ENCODE measurements at regions not wholly inside any gene's neighbourhood (a gene's known extent, or its start where the extent isn't known, plus 50 kb on each side); places are given as distances from the start of the nearest gene placed in this dataset.

DNA sequence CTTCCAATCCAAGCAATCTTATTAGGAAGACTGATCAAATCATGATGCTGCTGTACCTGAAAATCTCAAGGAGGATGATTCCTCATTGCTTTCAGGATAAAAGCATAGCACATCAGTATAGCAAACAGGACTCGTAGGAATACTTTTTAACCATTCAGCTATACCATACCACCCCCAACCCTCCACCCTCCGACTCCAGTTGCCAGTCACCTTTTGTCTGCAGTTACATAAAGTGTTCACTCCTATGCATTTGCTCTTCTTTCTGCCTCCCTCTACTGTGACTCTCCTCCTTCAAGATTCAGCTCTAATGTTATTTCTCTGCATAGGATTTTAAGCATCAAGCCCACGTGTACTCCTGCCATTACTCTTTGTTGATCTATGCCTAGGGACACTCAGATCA lies 124.7 kb upstream of the KCNQ5 start:
- ATAC-seq: no peak
- Histone ChIP-seq H3K9me3 (ENCODE audit: control insufficient read depth, low read length) (no peaks in the 10 kb centered on the region), H3K4me3 (ENCODE audit: low read length) (no peak overlapping the region), H3K4me1 (ENCODE audit: control insufficient read depth, insufficient read depth, low read length) (no peaks in the 10 kb centered on the region), H3K27ac (ENCODE audit: low read length) (no peak overlapping the region), H3K27me3 (ENCODE audit: control insufficient read depth, insufficient read depth) (no peaks in the 10 kb centered on the region)
- DNase-seq: no peak
- intact Hi-C loops (cut with DNase I): no loop called here
- 57% methylated on average over 3 of the region's 3 CpGs for WGBS

DNA sequence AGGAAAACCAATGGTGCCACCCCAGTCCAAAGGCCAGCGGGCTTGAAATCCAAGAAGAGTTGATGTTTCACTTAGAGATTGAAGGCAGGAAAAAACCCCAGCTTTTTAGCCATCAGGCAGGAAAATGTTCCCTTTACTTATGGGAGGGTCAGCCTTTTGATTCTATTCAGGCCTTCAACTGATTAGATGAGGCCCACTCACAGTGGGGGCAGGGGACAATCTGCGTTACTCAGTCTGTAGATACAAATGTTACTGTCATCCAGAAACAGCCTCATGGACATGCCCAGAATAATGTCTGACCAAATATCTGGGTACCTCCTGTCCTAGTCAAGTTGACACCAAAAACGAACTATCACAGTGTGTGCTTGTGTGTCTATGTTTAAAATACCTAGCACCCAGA lies 121.2 kb upstream of the KCNQ5 start:
- Histone ChIP-seq H3K27me3 (ENCODE audit: control insufficient read depth, insufficient read depth) (no peaks in the 10 kb centered on the region), H3K9me3 (ENCODE audit: control insufficient read depth, low read length) (no peaks in the 10 kb centered on the region), H3K4me1 (ENCODE audit: control insufficient read depth, insufficient read depth, low read length) (no peaks in the 10 kb centered on the region), H3K4me3 (ENCODE audit: low read length) (no peak overlapping the region), H3K27ac (ENCODE audit: low read length) (no peak overlapping the region)
- 83% methylated on average over 3 of the region's 3 CpGs for WGBS
- DNase-seq (no peak), ATAC-seq (no peak)
- intact Hi-C loops (cut with DNase I): no loop called here

DNA sequence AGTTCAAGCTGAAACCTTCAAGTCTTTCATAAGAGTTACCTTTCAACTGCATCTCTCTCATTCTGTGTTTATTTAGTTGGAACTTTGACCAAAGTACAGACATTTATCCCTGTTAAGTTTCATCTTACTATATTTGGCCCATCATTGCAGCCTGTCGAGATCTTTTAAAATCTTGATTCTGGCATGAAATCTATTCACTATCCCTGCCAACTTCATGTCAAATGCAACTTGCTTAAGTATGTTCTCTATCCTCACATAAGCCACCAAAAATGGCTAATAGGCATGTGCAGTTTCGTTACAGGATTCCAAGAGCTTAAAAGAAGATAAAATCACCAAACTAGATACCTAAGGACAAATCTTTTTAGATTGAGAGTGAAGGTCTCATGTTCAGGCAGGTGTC lies 117.5 kb upstream of the KCNQ5 start:
- DNase-seq (no peak), ATAC-seq (no peak)
- Histone ChIP-seq H3K9me3 (ENCODE audit: control insufficient read depth, low read length) (no peaks in the 10 kb centered on the region), H3K27ac (ENCODE audit: low read length) (no peak overlapping the region), H3K27me3 (ENCODE audit: control insufficient read depth, insufficient read depth) (no peaks in the 10 kb centered on the region), H3K4me1 (ENCODE audit: control insufficient read depth, insufficient read depth, low read length) (no peaks in the 10 kb centered on the region), H3K4me3 (ENCODE audit: low read length) (no peak overlapping the region)
- WGBS: 40% methylated on average over 2 of the region's 2 CpGs
- intact Hi-C loops (cut with DNase I): no loop called here

DNA sequence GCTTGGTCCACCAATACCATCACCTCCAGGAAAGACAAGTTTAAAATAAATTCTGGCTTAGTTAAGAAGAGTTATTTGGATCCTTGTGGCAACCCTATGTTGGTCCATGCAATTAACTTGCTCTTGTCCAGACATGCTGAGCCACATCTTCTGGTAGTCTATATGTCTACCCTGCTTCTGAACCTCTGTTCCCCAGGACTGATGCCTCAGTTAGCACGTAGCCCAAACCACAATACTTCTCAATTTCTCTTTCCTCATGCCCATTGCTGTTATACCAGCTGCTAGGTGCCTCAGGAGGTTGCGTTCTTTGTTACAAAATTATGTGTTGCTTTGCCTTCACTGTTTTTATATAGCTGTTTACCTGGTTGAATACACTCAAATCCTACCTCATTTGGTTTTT lies 116.4 kb upstream of the KCNQ5 start:
- intact Hi-C loops (cut with DNase I): no loop called here
- Histone ChIP-seq H3K9me3 (ENCODE audit: control insufficient read depth, low read length) (no peaks in the 10 kb centered on the region), H3K4me1 (ENCODE audit: control insufficient read depth, insufficient read depth, low read length) (no peaks in the 10 kb centered on the region), H3K27ac (ENCODE audit: low read length) (no peak overlapping the region), H3K27me3 (ENCODE audit: control insufficient read depth, insufficient read depth) (no peaks in the 10 kb centered on the region), H3K4me3 (ENCODE audit: low read length) (no peak overlapping the region)
- no peak for DNase-seq
- ATAC-seq: no peak
- 77% methylated on average over 2 of the region's 2 CpGs for WGBS

DNA sequence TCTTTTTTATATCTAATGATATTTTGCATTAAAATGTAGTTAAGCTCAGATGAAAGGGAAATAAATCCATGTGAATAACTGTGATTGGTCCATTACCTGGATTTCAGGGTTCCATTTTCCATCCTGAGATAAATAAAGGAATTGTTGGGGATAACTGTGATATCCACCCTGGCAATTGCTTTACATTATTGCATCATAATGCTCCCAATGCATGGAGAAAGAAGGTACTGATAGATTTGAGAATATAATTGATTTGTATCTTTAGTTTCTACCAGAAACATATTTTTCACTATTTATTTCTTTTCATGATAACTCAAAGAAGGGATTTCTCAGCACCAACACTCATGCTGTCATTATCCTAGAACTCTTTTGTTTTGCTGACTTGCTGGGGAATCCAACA lies 102.0 kb upstream of the KCNQ5 start:
- no peak for ATAC-seq
- no peak for DNase-seq
- intact Hi-C loops (cut with DNase I): no loop called here
- H3K27me3 ChIP-seq (ENCODE audit: control insufficient read depth, insufficient read depth): no peaks in the 10 kb centered on the region
- H3K9me3 ChIP-seq (ENCODE audit: control insufficient read depth, low read length): no peaks in the 10 kb centered on the region
- H3K4me3 ChIP-seq (ENCODE audit: low read length): no peak overlapping the region
- no peak overlapping the region for H3K27ac ChIP-seq (ENCODE audit: low read length)
- H3K4me1 ChIP-seq (ENCODE audit: control insufficient read depth, insufficient read depth, low read length): no peaks in the 10 kb centered on the region

DNA sequence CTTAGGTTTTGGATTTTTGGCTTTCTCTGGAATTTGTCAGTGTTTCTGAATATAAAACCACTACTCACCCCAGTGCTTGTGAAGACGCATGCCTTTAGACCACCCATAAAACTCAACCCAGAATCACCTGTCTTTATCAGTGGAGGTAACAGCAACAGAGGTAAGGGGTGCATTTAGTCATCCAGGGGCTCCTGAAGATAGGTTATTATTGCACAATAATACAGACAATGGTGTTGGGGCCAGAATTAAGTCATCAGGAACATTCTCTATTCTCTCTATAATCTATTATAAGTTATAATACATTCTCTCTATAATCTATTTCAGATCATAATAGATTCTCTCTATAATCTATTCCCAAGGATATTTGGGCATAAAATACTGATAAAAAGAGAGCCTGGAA lies 100.2 kb upstream of the KCNQ5 start:
- no peaks in the 10 kb centered on the region for H3K4me1 ChIP-seq (ENCODE audit: control insufficient read depth, insufficient read depth, low read length)
- intact Hi-C loops (cut with DNase I): no loop called here
- ATAC-seq: no peak
- no peak overlapping the region for H3K27ac ChIP-seq (ENCODE audit: low read length)
- no peak for DNase-seq
- 83% methylated on average over 1 of the region's 1 CpG for WGBS
- no peak overlapping the region for H3K4me3 ChIP-seq (ENCODE audit: low read length)
- H3K9me3 ChIP-seq (ENCODE audit: control insufficient read depth, low read length): no peaks in the 10 kb centered on the region
- H3K27me3 ChIP-seq (ENCODE audit: control insufficient read depth, insufficient read depth): no peaks in the 10 kb centered on the region

DNA sequence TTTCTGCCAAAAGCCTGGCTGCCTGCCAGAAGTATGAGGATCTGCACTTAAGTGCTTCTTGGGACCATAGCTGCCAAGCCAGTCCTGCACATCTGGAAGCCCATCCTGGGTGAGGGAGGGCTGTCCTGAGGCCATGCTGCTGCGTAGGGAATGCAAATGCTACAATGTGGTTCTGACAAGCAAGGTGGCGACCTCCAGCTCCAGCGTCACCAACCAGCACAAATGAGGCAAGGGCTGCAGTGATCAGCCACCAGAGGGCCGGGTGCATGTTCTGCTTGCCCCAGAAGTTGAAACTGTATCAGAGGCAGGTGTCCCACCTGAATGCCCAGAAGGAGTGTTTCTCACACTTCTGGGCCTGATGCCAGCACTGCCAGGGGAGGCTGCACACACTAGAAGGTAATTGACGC lies 99.1 kb upstream of the KCNQ5 start:
- Histone ChIP-seq H3K4me1 (ENCODE audit: control insufficient read depth, insufficient read depth, low read length) (no peaks in the 10 kb centered on the region), H3K27ac (ENCODE audit: low read length) (no peak overlapping the region), H3K27me3 (ENCODE audit: control insufficient read depth, insufficient read depth) (no peaks in the 10 kb centered on the region), H3K4me3 (ENCODE audit: low read length) (no peak overlapping the region), H3K9me3 (ENCODE audit: control insufficient read depth, low read length) (no peaks in the 10 kb centered on the region)
- DNase-seq (no peak), ATAC-seq (no peak)
- intact Hi-C loops (cut with DNase I): no loop called here
- 63% methylated on average over 5 of the region's 5 CpGs for WGBS

DNA sequence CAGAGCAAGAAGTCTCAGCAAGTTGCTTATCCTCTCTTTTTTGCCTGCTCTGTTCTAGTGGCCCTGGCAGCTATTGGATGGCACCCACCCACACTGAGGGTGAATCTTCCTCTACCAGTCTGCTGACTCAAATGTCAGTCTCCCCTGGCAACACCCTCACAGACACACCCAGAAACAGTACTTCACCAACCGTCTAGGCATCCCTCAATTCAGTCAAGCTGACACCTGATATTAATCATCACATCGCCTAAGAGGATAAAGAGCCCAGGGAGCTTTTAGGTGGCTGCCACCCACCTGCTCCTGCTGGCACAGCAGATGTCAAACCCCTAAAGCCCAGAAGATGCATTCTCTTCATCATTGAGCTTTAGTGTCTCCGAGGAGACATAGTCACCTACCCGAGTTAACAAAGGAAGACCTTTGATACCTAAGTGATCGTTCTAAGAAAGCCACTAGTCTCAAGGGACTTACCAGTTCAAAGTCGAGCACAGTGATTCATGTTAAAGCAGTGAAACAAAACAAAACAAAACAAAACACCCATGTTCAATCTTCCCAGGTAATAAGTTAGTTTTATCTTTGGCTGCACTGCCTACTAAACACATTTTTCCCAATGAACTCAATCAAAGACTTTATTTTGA lies 97.7 kb upstream of the KCNQ5 start:
- Histone ChIP-seq H3K27ac (ENCODE audit: low read length) (no peak overlapping the region), H3K4me1 (ENCODE audit: control insufficient read depth, insufficient read depth, low read length) (no peaks in the 10 kb centered on the region), H3K27me3 (ENCODE audit: control insufficient read depth, insufficient read depth) (no peaks in the 10 kb centered on the region), H3K9me3 (ENCODE audit: control insufficient read depth, low read length) (no peaks in the 10 kb centered on the region), H3K4me3 (ENCODE audit: low read length) (no peak overlapping the region)
- no peak for DNase-seq
- intact Hi-C loops (cut with DNase I): no loop called here
- 71% methylated on average over 6 of the region's 6 CpGs for WGBS
- no peak for ATAC-seq

DNA sequence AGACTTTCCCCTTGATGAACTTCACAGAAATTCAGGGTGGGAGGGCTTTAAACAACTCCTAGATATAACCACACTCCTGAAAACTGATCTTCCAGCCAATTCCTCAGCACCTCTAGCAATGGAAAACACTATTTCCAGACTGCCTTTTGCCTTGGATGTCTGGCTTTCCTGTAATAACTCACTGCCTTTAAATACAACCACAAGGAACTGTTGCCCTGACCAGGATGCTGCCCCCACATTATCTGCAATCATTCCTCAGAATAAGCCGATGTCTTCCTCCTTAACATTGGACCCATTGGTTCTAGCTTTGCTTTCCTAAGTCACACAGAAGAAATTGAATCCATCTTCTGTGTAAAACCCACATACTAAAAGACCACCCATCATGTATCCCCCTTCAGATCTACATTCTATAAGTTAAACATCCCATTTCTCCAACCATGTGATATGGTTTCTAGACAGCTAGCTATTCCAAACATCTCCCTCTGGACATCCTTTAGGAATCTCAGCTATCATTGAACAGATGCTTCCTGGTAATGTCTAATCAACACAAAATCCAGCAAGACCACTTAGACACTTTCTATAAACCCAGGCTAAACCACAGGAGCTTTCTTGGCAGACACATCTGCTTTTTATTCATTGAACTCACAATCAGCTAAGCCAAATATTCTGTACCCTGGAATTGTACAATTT lies 95.9 kb upstream of the KCNQ5 start:
- Histone ChIP-seq H3K4me1 (ENCODE audit: control insufficient read depth, insufficient read depth, low read length) (no peaks in the 10 kb centered on the region), H3K4me3 (ENCODE audit: low read length) (no peak overlapping the region), H3K9me3 (ENCODE audit: control insufficient read depth, low read length) (no peaks in the 10 kb centered on the region), H3K27ac (ENCODE audit: low read length) (no peak overlapping the region), H3K27me3 (ENCODE audit: control insufficient read depth, insufficient read depth) (no peaks in the 10 kb centered on the region)
- DNase-seq (no peak), ATAC-seq (no peak)
- WGBS: 72% methylated on average over 1 of the region's 1 CpG
- intact Hi-C loops (cut with DNase I): no loop called here

DNA sequence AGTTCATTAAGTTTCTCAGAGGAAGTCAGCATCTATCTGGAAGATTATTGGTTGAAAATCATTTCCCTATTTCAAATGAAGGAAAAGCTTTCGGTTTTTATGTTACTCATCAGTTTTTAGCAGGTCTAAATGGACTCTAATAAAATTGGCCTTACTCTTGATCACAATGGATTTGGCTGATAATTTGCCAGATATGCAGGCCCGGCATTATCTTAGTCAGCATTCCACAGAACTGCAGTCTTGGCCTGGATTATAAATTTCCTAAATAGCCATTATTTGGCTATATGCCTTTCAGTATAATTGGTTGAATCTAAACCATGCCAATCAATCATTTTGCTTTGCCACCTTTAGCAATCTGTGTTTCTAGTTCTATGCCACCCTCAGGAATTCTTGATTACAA lies 91.7 kb upstream of the KCNQ5 start:
- Histone ChIP-seq H3K27me3 (ENCODE audit: control insufficient read depth, insufficient read depth) (no peaks in the 10 kb centered on the region), H3K4me1 (ENCODE audit: control insufficient read depth, insufficient read depth, low read length) (no peaks in the 10 kb centered on the region), H3K4me3 (ENCODE audit: low read length) (no peak overlapping the region), H3K9me3 (ENCODE audit: control insufficient read depth, low read length) (no peaks in the 10 kb centered on the region), H3K27ac (ENCODE audit: low read length) (no peak overlapping the region)
- DNase-seq: no peak
- intact Hi-C loops (cut with DNase I): no loop called here
- WGBS: 43% methylated on average over 2 of the region's 2 CpGs
- ATAC-seq: no peak

DNA sequence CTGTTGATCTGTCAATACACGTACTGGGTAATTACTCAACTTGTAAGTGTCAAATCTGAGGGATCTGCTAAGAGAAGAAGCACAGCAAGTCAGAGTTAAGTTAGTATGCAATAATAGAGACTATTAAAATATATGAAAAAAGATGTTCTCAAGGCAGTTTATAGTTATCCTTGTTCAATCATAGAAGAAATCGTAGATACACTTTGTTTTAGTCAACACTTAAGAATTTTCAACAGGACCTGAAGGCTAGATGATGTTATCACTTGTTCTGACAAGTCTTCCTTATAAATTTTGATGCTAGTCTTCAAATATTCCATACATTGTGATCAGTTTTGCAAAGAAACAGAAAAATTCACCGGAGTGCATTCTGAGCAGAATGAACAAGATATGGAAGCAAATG lies 91.1 kb upstream of the KCNQ5 start:
- ATAC-seq (no peak), DNase-seq (no peak)
- intact Hi-C loops (cut with DNase I): no loop called here
- H3K4me1 ChIP-seq (ENCODE audit: control insufficient read depth, insufficient read depth, low read length): no peaks in the 10 kb centered on the region
- no peaks in the 10 kb centered on the region for H3K27me3 ChIP-seq (ENCODE audit: control insufficient read depth, insufficient read depth)
- no peak overlapping the region for H3K27ac ChIP-seq (ENCODE audit: low read length)
- no peaks in the 10 kb centered on the region for H3K9me3 ChIP-seq (ENCODE audit: control insufficient read depth, low read length)
- H3K4me3 ChIP-seq (ENCODE audit: low read length): no peak overlapping the region
- WGBS: 76% methylated on average over 3 of the region's 3 CpGs

DNA sequence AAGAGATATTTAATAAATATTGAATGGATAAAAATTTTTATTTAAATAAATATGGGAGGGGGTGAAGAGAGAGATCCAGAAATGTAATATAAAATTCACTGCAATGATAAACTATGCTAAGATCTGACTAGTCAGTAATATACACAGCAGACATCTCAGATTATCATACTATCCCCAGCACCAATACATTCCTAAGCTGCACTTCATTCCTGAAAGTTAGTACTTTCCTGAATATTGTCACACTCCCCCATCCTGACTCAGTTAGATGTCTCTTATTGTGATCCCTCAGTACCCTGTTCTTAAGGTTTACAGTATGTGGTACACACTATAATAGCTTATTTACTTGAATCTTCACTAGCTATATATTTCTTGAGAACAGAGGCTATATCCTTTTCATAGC lies 88.3 kb upstream of the KCNQ5 start:
- intact Hi-C loops (cut with DNase I): no loop called here
- Histone ChIP-seq H3K9me3 (ENCODE audit: control insufficient read depth, low read length) (no peaks in the 10 kb centered on the region), H3K4me3 (ENCODE audit: low read length) (no peak overlapping the region), H3K4me1 (ENCODE audit: control insufficient read depth, insufficient read depth, low read length) (no peaks in the 10 kb centered on the region), H3K27ac (ENCODE audit: low read length) (no peak overlapping the region), H3K27me3 (ENCODE audit: control insufficient read depth, insufficient read depth) (no peaks in the 10 kb centered on the region)
- ATAC-seq (no peak), DNase-seq (no peak)
